SU-DHL-6 (cell line): ENCODE measurements at regions not wholly inside any gene's neighbourhood (a gene's known extent, or its start where the extent isn't known, plus 50 kb on each side); places are given as distances from the start of the nearest gene placed in this dataset.
"Not testable (repeated sequence)": the region's sequence is repeated elsewhere in the genome, so short reads cannot be mapped to it uniquely, and the experiment has no call there.

Source experiments
- H2AFZ ChIP-seq: fragments of 200-600 bp; sonication (generic); 2 replicates; pipeline ENCODE4 v1.6.1; 2014; ENCODE audit warnings: low read depth, mild to moderate bottlenecking, moderate library complexity, mixed read lengths, antibody characterized with exemption, low read length; ENCODE audit not compliant: severe bottlenecking
- H3F3A ChIP-seq: fragments of 200-600 bp; shearing (Covaris generic); 2 replicates; pipeline ENCODE4 v1.6.0; 2016; ENCODE audit warnings: antibody characterized with exemption, mild to moderate bottlenecking; ENCODE audit not compliant: insufficient read depth
- H3K27ac ChIP-seq: fragments of 200-600 bp; sonication (generic); 2 replicates; pipeline ENCODE4 v1.5.1; 2016; ENCODE audit warnings: low read depth, mild to moderate bottlenecking, low read length, moderate library complexity, mixed read lengths
- H3K27me3 ChIP-seq: fragments of 200-600 bp; sonication (generic), shearing (Covaris generic); 2 replicates; pipeline ENCODE4 v1.6.0; 2014; ENCODE audit warnings: mild to moderate bottlenecking, low read length
- H3K36me3 ChIP-seq: fragments of 200-600 bp; sonication (generic); 2 replicates; pipeline ENCODE4 v1.6.1; 2014; ENCODE audit warnings: mild to moderate bottlenecking, low read length, mixed read lengths
- H3K4me2 ChIP-seq: fragments of 300-600, 200-600 bp; shearing (Covaris generic), sonication (generic); 2 replicates; pipeline ENCODE4 v1.6.0; 2014; ENCODE audit warnings: low read length, low read depth, mild to moderate bottlenecking; ENCODE audit not compliant: poor library complexity, severe bottlenecking
- H3K4me3 ChIP-seq: fragments of 200-600 bp; sonication (generic); 2 replicates; pipeline ENCODE4 v1.5.1; 2014; ENCODE audit warnings: antibody characterized with exemption, low read length, mild to moderate bottlenecking, mixed read lengths; ENCODE audit not compliant: insufficient read depth, poor library complexity, severe bottlenecking
- H3K79me2 ChIP-seq: fragments of 200-600 bp; sonication (generic); 2 replicates; pipeline ENCODE4 v1.6.1; 2014; ENCODE audit warnings: mild to moderate bottlenecking, low read length, moderate library complexity; ENCODE audit not compliant: insufficient read depth
- H3K9ac ChIP-seq: fragments of 200-600 bp; sonication (generic); 2 replicates; pipeline ENCODE4 v1.7.0; 2014; ENCODE audit warnings: mild to moderate bottlenecking, low read length
- H3K9me2 ChIP-seq: fragments of 200-600 bp; sonication (generic); replicated peaks from 2 replicates; pipeline ENCODE4 v1.6.1; 2014; ENCODE audit warnings: low read length; ENCODE audit not compliant: insufficient read depth
- H3K9me3 ChIP-seq: fragments of 200-600 bp; sonication (generic); 2 replicates; pipeline ENCODE4 v1.6.1; 2014; ENCODE audit warnings: low read length, mixed read lengths; ENCODE audit not compliant: insufficient read depth
- H4K20me1 ChIP-seq: fragments of 200-600 bp; sonication (generic); 2 replicates; pipeline ENCODE4 v1.6.1; 2014; ENCODE audit warnings: low read depth, mild to moderate bottlenecking, antibody characterized with exemption, low read length, moderate library complexity, mixed read lengths
- EZH2phosphoT487 ChIP-seq: fragments of 200-600 bp; sonication (generic), shearing (Covaris generic); conservative IDR thresholded peaks from 2 replicates; pipeline ENCODE4 v1.6.1; 2018; ENCODE audit warnings: mild to moderate bottlenecking, antibody characterized with exemption, low read length, moderate library complexity, mixed read lengths
- TF ChIP-seq, protein P1 (sequence below): fragments of 200-600 bp; sonication (generic); IDR thresholded peaks from one replicate; pipeline ENCODE4 v1.5.1; 2017; ENCODE audit warnings: antibody characterized with exemption, mild to moderate bottlenecking, low read length, moderate library complexity; ENCODE audit not compliant: insufficient read depth, poor library complexity, severe bottlenecking

DNA sequence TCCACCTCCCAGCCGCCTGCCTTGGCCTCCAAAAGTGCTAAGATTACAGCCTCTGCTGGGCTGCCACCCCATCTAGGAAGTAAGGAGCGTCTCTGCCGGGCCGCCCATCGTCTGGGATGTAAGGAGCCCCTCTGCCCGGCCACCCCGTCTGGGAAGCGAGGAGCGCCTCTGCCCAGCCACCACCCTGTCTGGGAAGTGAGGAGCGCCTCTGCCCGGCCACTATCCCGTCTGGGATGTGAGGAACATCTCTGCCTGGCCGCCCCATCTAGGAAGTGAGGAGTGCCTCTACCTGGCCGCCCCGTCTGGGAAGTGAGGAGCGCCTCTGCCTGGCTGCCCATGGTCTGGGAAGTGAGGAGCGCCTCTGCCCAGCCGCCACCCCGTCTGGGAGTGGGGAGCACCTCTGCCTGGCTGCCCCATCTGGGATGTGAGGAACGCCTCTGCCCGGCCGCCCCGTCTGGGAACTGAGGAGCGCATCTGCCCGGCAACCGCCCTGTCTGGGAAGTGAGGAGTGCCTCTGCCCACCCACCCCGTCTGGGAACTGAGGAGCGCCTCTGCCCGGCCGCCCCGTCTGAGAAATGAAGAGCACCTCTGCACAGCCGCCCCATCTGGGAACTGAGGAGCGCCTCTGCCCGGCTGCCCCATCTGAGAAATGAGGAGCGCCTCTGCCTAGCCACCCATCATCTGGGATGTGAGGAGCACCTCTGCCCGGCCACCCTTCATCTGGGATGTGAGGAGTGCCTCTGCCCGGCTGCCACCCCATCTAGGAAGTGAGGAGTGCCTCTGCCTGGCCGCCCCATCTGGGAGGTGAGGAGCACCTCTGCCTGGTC is 137.8 kb upstream of the PALMD start:
- Histone ChIP-seq H3K9ac (no peak overlapping the region), H3K27ac (no peak overlapping the region), H3K4me3 (no peak overlapping the region), H4K20me1 (no peaks in the 10 kb centered on the region), H3K79me2 (no peaks in the 10 kb centered on the region), H3K4me2 (no peak overlapping the region), H3K27me3 (no peaks in the 10 kb centered on the region), H3K9me2 (no peaks in the 10 kb centered on the region), H3F3A (no peaks in the 10 kb centered on the region), H2AFZ (no peak overlapping the region), H3K9me3 (no peaks in the 10 kb centered on the region), H3K36me3 (no peaks in the 10 kb centered on the region)
- TF ChIP-seq EZH2phosphoT487, result no peak
- TF ChIP-seq, protein P1, sequence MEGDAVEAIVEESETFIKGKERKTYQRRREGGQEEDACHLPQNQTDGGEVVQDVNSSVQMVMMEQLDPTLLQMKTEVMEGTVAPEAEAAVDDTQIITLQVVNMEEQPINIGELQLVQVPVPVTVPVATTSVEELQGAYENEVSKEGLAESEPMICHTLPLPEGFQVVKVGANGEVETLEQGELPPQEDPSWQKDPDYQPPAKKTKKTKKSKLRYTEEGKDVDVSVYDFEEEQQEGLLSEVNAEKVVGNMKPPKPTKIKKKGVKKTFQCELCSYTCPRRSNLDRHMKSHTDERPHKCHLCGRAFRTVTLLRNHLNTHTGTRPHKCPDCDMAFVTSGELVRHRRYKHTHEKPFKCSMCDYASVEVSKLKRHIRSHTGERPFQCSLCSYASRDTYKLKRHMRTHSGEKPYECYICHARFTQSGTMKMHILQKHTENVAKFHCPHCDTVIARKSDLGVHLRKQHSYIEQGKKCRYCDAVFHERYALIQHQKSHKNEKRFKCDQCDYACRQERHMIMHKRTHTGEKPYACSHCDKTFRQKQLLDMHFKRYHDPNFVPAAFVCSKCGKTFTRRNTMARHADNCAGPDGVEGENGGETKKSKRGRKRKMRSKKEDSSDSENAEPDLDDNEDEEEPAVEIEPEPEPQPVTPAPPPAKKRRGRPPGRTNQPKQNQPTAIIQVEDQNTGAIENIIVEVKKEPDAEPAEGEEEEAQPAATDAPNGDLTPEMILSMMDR, result no peak

DNA sequence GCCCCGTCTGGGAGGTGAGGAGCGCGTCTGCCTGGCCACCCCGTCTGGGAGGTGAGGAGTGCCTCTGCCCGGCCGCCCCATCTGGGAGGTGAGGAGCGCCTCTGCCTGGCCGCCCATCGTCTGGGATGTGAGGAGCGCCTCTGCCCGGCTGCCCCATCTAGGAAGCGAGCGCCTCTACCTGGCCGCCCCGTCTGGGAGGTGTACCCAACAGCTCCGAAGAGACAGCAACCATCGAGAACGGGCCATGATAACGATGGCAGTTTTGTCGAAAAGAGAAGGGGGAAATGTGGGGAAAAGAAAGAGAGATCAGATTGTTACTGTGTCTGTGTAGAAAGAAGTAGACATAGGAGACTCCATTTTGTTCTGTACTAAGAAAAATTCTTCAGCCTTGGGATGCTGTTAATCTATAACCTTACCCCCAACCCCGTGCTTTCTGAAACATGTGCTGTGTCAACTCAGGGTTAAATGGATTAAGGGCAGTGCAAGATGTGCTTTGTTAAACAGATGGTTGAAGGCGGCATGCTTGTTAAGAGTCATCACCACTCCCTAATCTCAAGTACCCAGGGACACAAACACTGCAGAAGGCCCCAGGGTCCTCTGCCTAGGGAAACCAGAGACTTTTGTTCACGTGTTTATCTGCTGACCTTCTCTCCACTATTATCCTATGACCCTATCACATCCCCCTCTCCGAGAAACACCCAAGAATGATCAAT is 137.0 kb upstream of the PALMD start:
- not testable (repeated sequence) for H2AFZ ChIP-seq, H3K9ac ChIP-seq, H3K79me2 ChIP-seq, H3K27ac ChIP-seq, H3K9me2 ChIP-seq, H3F3A ChIP-seq, H3K9me3 ChIP-seq, H3K4me2 ChIP-seq, H3K4me3 ChIP-seq, H4K20me1 ChIP-seq, H3K36me3 ChIP-seq, H3K27me3 ChIP-seq

DNA sequence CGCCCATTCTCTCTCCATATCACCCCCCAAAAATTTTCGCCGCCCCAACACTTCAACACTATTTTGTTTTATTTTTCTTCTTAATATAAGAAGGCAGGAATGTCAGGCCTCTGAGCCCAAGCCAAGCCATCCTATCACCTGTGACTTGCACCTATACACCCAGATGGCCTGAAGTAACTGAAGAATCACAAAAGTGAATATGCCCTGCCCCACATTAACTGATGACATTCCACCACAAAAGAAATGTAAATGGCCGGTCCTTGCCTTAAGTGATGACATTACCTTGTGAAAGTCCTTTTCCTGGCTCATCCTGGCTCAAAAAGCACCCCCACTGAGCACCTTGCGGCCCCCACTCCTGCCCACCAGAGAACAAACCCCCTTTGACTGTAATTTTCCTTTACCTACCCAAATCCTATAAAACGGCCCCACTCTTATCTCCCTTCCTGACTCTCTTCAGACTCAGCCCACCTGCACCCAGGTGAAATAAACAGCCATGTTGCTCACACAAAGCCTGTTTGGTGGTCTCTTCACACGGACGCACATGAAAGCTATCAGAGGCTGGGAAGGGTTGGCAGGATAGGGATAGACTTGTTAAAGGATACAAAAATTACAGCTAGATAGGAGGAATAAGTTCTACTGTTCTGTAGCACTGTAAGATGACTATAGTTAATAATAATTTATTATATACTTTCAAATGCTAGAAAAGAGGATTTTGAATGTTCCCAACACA is 130.9 kb upstream of the PALMD start:
- not testable (repeated sequence) for H3K9ac ChIP-seq, H3F3A ChIP-seq, H3K79me2 ChIP-seq, H3K36me3 ChIP-seq, H3K4me3 ChIP-seq, H3K9me3 ChIP-seq, H2AFZ ChIP-seq, H3K4me2 ChIP-seq, H3K9me2 ChIP-seq, H3K27me3 ChIP-seq, H3K27ac ChIP-seq, H4K20me1 ChIP-seq

DNA sequence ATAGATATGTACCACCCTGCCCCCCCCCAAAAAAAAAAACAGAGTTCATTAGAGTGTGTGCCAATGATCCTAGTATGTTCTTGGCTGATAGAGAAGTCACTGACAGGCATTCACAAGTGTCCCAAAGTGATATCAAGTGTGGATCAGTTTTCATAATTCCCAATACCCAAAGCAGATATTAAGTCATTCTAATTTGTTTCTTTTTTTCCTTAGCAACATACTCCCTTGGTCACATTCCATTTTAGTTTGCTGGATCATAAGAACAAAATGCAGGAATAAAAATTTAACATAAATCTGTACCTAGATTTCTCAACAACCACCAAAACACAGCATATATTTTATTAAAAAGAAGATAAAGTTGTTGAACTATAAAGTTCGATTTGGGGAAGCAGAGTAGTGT is 129.8 kb upstream of the PALMD start:
- Histone ChIP-seq H3K27ac (no peak overlapping the region), H3K9me3 (no peaks in the 10 kb centered on the region), H4K20me1 (no peaks in the 10 kb centered on the region), H3K36me3 (no peaks in the 10 kb centered on the region), H3K79me2 (no peaks in the 10 kb centered on the region), H3K27me3 (no peaks in the 10 kb centered on the region), H2AFZ (no peak overlapping the region), H3K4me3 (no peak overlapping the region), H3F3A (no peaks in the 10 kb centered on the region), H3K9ac (no peak overlapping the region), H3K4me2 (no peak overlapping the region), H3K9me2 (no peaks in the 10 kb centered on the region)
- TF ChIP-seq, protein P1, result no peak
- TF ChIP-seq EZH2phosphoT487, result no peak
